ENCODE measurements at regions not wholly inside any gene's neighbourhood (a gene's known extent, or its start where the extent isn't known, plus 50 kb on each side); places are given as distances from the start of the nearest gene placed in this dataset.

DNA sequence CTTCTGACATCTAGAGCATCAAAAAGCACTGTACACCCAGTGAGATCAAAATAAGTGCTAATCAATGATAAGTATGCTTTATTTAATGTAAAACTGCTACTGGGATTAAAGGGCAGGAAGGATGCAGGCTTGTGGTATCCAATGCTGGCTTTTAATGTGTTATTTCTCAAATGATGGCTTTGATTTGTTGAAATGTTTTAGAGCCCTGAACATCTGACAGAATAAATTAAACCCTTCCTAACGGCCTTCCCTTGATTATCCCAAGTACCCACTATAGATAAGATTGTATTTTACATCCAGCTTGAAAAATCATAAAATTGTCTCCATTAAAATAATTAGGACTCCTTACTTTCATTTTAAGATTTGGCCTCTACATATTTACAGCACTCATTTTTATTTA is 382.9 kb downstream of the HNRNPD start:
- DNase-seq: no peak

DNA sequence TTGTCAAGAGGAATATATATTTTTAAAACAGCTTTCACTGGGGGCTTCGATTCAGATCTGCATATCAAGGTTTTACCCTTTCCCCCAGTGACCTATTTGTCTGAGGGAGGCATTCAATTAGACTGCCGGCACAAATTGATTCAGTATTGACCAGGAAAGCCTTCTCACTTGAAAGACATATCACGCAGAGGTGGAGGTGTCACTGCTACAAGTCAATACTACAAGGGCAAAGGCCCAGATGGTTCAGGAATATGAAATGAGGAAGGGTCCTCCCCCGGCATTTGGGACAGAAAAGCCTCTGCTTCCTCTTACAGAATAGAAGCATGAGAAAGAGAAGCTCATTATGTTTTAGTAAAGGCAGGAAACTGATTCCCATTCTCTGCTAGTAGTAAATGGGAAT is 383.6 kb downstream of the HNRNPD start:
- DNase-seq: no peak

DNA sequence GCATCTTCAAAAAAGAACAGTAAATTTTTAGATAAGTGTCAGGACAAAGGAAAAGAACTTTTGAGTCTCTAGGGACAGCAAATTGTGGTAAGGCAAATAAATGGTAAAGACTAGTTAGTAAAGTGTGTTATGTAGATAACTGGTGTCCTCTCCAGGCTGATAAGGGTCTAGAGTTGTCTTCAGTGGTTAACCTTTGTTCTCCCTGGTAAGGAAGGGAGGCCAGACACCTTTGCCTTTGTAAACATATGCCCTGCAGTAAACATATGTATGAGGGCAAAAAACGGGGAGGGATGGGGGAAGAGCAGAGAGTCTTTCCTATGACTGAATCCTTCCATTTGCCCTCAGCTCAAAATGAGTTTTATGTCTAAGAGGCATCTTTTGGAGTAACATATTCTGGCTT is 384.6 kb downstream of the HNRNPD start:
- DNase-seq: no peak

GRCh38 chr4:81988178-81988577 is 385.6 kb downstream of the HNRNPD start:
- no peak for DNase-seq

DNA sequence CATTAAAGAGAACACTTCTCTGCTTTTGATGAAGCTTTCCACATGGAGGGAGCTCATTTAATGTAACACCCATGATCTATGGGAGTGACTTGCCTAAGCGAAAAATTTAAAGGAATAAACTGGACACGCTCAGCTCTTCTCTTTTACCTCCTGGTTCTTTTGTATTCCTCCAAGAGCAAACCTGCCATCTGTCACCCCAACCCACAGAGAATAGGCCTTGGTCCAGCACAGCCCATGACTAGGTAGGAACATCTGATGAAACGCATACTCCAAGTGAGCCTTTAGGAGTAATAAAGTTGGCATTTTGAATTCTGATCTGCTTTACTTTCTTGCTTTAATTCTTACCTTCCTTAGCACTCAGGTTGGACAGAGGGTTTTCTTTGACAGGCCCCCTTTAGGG is 389.0 kb downstream of the HNRNPD start:
- no peak for DNase-seq

- DNase-seq: no peak
Observed at GRCh38 chr4:81982846-81983540, 390.8 kb downstream of the HNRNPD start.

DNA sequence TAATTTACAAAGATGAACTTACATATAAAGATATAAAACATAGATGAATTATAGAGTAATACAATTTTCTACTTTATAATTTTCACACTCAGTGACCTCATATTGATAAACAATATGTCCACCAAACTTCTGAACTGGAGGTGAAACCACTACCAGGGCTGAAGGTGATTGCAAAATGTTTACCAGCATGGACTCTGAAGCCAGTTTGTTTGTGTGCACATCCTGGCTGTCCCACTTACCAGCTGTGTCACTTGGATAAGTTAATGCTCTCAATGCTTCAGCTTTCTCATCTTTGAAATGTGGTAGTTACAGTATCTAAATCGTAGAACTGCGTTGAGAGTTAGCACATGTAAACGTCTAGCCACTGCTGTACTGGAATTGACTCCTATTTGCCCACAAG is 392.6 kb downstream of the HNRNPD start:
- DNase-seq: no peak

DNA sequence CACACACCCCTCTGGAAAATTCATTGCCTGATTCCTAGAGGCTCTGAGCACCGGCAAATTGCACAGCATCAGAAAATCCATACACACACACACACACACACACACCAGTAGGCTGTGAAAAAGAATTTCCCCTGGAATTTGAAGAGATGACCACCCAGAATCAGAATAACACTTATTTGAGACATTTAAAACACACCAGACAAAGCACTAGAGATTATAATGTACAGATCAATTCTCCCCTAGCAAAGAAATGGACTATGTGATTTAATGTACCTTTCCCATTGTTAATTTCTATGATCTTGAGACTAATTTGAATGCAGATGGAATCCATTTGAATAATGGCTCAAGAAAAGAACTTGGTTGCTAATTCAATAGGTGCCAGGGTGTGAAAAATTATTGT is 399.3 kb downstream of the HNRNPD start:
- DNase-seq: no peak

DNA sequence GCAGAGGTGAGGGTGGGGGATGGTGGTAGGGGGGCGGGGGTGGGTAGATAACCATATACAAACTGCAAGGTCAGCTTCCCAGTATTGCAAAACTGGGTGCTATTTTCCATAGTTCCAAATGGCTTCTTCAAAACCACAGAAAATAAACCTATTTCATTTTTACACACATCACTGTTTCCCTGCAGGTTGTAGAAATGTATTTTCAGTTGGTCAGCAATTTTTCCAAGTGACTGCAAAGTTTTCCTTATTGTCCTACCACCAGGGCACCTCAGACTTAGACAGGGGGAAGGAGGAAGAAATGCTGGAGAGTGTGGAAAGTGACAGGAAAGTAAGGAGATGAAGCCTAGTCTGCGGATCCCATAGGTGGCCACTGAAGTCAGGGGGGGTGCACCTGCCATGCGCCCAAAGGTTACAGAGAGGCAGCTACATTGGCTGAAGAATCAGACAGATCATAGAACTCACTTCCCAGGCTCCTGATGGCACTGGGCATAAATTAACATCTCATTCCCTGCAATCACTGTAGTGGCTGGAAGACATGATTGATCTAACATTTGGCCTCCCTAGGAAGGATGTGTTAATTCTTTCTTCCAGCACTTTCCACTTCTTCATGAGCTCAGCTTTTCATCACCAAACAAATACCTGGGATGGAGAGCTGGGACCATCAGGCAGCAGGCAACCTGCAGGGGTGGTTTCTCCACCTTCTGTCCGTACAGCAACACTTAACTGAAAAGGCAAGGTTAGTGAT is 402.0 kb downstream of the HNRNPD start:
- DNase-seq: no peak

GRCh38 chr4:81971061-81971460 is 402.7 kb downstream of the HNRNPD start:
- no peak for DNase-seq

DNA sequence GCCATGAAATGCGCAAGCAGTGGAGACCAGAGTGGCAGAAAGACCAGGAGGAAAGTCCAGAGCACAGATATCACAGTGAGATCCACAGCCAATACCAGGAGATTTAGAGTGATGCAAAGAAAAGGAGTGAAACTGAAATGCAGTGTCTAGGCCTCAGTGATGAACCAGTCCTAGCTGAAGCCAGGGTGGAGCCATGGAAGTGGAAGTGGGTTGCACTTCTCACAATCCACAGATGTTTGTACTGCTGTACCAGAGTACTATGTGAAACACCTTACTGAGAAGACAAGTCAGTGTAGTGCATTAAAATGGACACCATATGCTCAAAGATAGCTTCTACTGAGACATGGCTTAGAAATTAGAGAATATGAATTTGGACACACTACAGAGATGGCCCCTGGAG is 403.3 kb downstream of the HNRNPD start:
- DNase-seq: no peak

DNA sequence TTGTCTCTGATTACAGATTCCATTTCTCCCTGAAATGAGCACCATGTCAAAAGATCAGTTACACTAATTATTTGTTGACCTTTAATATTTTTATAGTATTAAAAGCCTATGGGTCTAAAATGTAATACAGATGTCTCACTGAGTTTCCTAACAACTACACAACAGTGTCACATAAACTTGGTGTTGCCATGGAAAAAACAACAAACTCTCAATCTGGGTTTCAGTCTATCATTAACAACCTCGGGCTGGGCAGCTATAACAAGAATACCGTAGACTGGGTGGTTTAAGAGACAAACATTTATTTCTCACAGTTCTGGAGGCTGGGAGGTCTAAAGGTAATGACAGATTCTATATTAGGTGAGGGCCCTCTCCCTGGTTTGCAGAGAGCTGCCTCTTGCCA is 407.1 kb downstream of the HNRNPD start:
- DNase-seq: no peak

GRCh38 chr4:81965911-81966310 is 407.9 kb downstream of the HNRNPD start:
- DNase-seq: no peak

GRCh38 chr4:81965454-81965853 is 408.3 kb downstream of the HNRNPD start:
- DNase-seq: no peak

- DNase-seq: no peak
Observed at GRCh38 chr4:81963763-81964020, 410.1 kb downstream of the HNRNPD start.

DNA sequence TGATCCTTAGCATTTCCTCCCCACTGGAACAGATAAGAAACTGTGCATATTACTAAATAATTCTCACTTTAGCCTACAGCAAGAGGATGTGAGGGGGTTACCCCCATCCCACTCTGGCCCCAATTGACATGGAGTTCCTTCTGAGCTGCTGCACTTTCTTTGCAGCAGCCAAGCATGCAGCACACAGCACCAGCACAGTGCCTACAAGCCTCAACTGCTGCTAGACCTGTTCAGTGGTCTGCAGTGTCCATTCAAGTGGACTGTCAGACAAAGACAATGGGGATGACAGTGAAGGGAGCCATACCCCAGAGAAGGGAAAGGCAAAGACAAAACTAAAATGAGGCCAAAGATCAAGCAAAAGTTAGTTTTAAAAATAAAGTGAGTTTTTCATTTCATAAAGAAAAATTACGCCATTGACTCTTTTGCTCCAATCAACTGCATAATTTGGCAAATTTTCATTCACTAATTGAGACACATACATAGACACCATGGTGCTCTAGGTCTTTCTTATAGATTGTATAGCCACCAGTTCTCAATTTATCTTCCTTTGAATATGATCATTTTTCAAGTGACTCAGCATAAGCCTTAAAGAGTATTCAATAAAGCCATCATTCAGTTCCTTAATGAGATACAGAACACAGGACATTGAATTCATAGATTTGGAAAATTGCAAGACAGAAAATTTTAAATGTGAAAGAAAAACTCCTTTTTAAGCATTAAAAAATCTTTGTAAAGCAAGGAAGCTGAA is 410.6 kb downstream of the HNRNPD start:
- no peak for DNase-seq

DNA sequence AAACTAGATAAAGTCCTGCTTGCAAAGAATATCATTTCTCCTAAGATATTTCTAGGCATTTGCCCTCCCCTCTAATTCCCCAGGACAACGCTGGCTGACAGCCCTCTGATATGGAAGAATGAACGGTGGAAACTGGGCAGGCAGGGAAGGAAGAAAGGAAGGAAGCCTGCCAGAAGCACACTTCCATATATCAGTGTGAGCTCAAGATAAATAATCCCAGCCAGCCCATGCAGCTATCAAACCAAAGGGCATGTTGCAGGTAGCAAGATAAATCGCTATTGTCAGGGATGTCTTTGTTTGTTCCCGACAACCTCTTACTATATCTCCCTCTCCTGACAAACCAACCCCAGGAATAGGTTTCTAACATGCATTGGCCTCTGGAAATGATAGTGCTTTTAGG is 412.8 kb downstream of the HNRNPD start:
- no peak for DNase-seq

- DNase-seq: no peak
Observed at GRCh38 chr4:81954271-81954670, 419.5 kb downstream of the HNRNPD start.

- DNase-seq: no peak
Observed at GRCh38 chr4:81951891-81952455, 421.8 kb downstream of the HNRNPD start.

GRCh38 chr4:81946996-81947395 is 426.8 kb downstream of the HNRNPD start:
- no peak for DNase-seq

GRCh38 chr4:81930506-81931238 is 443.1 kb downstream of the HNRNPD start:
- DNase-seq: no peak

DNA sequence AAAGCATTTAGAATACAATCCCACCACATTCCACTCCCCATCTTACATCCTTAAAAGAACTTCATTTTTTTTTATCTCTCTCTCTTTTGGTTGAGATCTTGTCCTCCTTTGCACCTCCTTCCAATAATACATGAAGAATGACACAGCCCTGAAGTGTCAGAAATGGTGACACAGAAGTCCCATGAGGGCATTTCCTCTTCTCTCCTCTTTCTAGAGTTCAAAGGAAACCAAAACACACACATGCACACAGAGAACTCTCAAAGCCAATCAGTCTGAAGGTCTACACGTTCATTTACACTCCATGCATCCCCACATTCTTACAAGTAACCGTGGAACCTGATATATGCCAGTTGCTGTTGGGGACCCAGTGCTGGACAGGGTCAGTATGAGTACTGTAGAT is 450.7 kb downstream of the HNRNPD start:
- DNase-seq: no peak

GRCh38 chr4:81922313-81922712 is 450.6 kb upstream of the RASGEF1B start:
- no peak for DNase-seq

Data from SHP77 treated with DMSO at 0.1 percent for 48 hours (cell line).